Activated CD8-positive, alpha-beta T cell treated with anti-CD3 and anti-CD28 coated beads for 36 hours (primary cell): ENCODE measurements at regions not wholly inside any gene's neighbourhood (a gene's known extent, or its start where the extent isn't known, plus 50 kb on each side); places are given as distances from the start of the nearest gene placed in this dataset.

ENCODE experiments used
- ATAC-seq: fragments of 200-7000 bp; cut with Tn5 transposase; one replicate; pipeline ENCODE4 v1.10.0; 2021; ENCODE audit warnings: mild to moderate bottlenecking, moderate library complexity
- CTCF ChIA-PET: fragments of 350-600 bp; sonication (Branson Sonifier 250); formaldehyde crosslinking; loops from one replicate; lab custom pipeline; 2021; ENCODE audit warnings: antibody characterized with exemption; lab: Charles Lee
- POLR2A ChIA-PET: fragments of 350-600 bp; sonication (Branson Sonifier 250); formaldehyde crosslinking; loops from one replicate; lab custom pipeline; 2021; ENCODE audit warnings: antibody characterized with exemption; lab: Charles Lee
- DNase-seq: peaks from one replicate; pipeline ENCODE4 v3.0.0-alpha.2; 2020
- H3K27ac Mint-ChIP-seq: one replicate; pipeline ENCODE4 v1.8.0; 2021; ENCODE audit warnings: mild to moderate bottlenecking, mixed read lengths
- H3K27me3 Mint-ChIP-seq: one replicate; pipeline ENCODE4 v1.8.0; 2021; ENCODE audit warnings: mixed read lengths
- H3K36me3 Mint-ChIP-seq: one replicate; pipeline ENCODE4 v1.8.0; 2021; ENCODE audit warnings: low read depth, mixed read lengths
- H3K4me1 Mint-ChIP-seq: one replicate; pipeline ENCODE4 v1.8.0; 2021; ENCODE audit warnings: low read depth, mixed read lengths
- H3K4me3 Mint-ChIP-seq: one replicate; pipeline ENCODE4 v1.8.0; 2021; ENCODE audit warnings: mild to moderate bottlenecking, moderate library complexity, mixed read lengths
- H3K9me3 Mint-ChIP-seq: one replicate; pipeline ENCODE4 v1.8.0; 2021; ENCODE audit warnings: mixed read lengths
- CTCF ChIP-seq: fragments of 200-600 bp; IDR thresholded peaks from one replicate; pipeline ENCODE4 v1.8.0; 2022; ENCODE audit warnings: antibody characterized with exemption, mild to moderate bottlenecking
- intact Hi-C: fragments of 100-400 bp; cut with micrococcal nuclease; formaldehyde crosslinking; loops from one replicate; pipeline ENCODE4 v1.10.0; 2022

DNA sequence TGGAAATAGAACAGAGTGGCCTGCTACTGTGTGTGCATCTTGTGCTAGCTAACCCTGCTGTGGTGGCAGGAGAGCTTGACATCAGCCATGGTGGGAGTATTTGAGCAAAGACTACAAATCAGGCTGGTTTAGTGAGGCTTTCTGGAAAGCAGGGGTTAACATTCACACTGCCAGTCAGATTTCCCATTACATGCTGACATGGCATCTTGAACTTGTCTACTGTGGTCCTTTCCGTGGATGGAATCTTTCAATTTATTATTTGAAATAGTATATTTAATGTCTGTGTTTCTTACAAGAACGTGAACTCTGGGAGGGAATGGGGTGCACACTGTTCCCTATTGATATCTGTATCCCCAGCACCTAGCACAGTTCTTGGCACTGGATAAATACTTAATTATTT, 60.8 kb downstream of the GCNT4 start:
- Mint-ChIP-seq H3K4me3 (no peak overlapping the region), H3K27ac (no peak overlapping the region), H3K4me1 (no peaks in the 10 kb centered on the region), H3K9me3 (peaks cover 7% of the 10 kb centered on the region), H3K27me3 (no peaks in the 10 kb centered on the region), H3K36me3 (no peaks in the 10 kb centered on the region)
- intact Hi-C loops = no loop called here
- DNase-seq = no peak
- ChIA-PET CTCF (no interaction called here), POLR2A (no interaction called here)
- ATAC-seq = no peak
- TF ChIP-seq CTCF = no peak

DNA sequence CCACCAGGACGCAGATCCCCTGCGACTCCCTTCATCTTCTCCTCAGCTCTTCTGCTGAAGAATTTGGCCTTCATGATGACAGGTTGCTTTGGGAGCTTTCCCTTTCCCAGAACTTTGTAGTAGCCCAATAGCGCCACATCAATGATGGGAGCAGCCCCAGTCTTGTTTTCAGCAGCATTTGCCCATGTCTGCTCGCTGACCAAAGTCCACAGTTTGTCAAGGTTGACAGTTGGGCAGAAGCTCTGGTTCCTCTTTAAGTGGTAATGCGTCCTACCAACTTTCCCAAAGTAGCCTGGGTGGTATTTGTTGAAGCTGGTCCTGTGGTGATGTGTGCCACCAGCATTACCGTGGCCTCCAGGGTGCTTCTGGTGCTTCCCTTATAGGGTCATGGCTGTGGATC, 62.2 kb downstream of the GCNT4 start:
- CTCF ChIA-PET = no interaction called here

GRCh38 chr5:74988273-74988983, 63.9 kb downstream of the GCNT4 start:
- H3K27ac Mint-ChIP-seq = no peak overlapping the region
- H3K36me3 Mint-ChIP-seq = no peaks in the 10 kb centered on the region
- intact Hi-C loops = no loop called here
- H3K4me1 Mint-ChIP-seq = no peaks in the 10 kb centered on the region
- H3K4me3 Mint-ChIP-seq = no peak overlapping the region
- H3K9me3 Mint-ChIP-seq = peaks cover 7% of the 10 kb centered on the region
- CTCF ChIA-PET = no interaction called here
- TF ChIP-seq CTCF = no peak
- DNase-seq (no peak), ATAC-seq (no peak)
- POLR2A ChIA-PET = no interaction called here
- H3K27me3 Mint-ChIP-seq = no peaks in the 10 kb centered on the region

More for the DNA sequence above, 62.2 kb downstream of the GCNT4 start:
- no peak for ATAC-seq
- no peaks in the 10 kb centered on the region for H3K4me1 Mint-ChIP-seq
- intact Hi-C loops = no loop called here
- POLR2A ChIA-PET = interaction anchor here (0.5 kb wide), 1 partner anchor 671 kb away, joined by 3 read pairs; no protein-coding TSS in a partner anchor
- no peaks in the 10 kb centered on the region for H3K27me3 Mint-ChIP-seq
- H3K36me3 Mint-ChIP-seq = no peaks in the 10 kb centered on the region
- H3K9me3 Mint-ChIP-seq = peaks cover 7% of the 10 kb centered on the region
- TF ChIP-seq CTCF = no peak
- H3K27ac Mint-ChIP-seq = no peak overlapping the region
- no peak for DNase-seq
- no peak overlapping the region for H3K4me3 Mint-ChIP-seq

DNA sequence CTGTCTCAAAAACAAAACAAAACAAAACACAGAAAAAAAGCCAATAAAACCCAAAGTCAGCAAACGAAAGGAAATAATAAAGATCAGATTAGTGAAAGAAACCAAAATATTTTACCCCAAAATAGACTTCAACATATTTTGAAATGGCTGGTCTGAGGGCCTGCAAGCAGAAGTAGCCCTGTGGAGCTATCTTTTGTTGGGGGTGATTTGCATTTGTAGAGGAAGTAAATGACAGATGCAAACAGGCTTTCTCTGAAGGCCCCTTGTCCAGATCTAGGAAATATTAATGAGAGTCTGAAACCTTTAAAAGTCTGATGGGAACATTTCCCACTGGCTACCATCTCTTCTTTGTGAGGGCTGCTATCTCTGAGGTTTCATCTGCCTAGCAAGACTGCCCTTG, 74.0 kb downstream of the GCNT4 start:
- ChIA-PET CTCF (no interaction called here), POLR2A (no interaction called here)
- intact Hi-C loops = no loop called here
- peaks cover 12% of the 10 kb centered on the region for H3K36me3 Mint-ChIP-seq
- H3K9me3 Mint-ChIP-seq = peaks cover 10% of the 10 kb centered on the region
- H3K4me1 Mint-ChIP-seq = peaks cover 27% of the 10 kb centered on the region
- no peak for TF ChIP-seq CTCF
- no peaks in the 10 kb centered on the region for H3K27me3 Mint-ChIP-seq
- no peak overlapping the region for H3K27ac Mint-ChIP-seq
- ATAC-seq = no peak
- DNase-seq = no peak
- H3K4me3 Mint-ChIP-seq = no peak overlapping the region

GRCh38 chr5:74977471-74977870, 74.9 kb downstream of the GCNT4 start:
- ChIA-PET CTCF (no interaction called here), POLR2A (no interaction called here)
- Mint-ChIP-seq H3K4me3 (no peak overlapping the region), H3K4me1 (peaks cover 28% of the 10 kb centered on the region), H3K36me3 (peaks cover 12% of the 10 kb centered on the region), H3K27ac (no peak overlapping the region), H3K9me3 (peaks cover 10% of the 10 kb centered on the region), H3K27me3 (no peaks in the 10 kb centered on the region)
- ATAC-seq = no peak
- TF ChIP-seq CTCF = no peak
- no peak for DNase-seq
- intact Hi-C loops = no loop called here
